Liver (tissue), 8 donors: ENCODE measurements at regions not wholly inside any gene's neighbourhood (a gene's known extent, or its start where the extent isn't known, plus 50 kb on each side); places are given as distances from the start of the nearest gene placed in this dataset.

ENCODE experiments used
- DNase-seq: peaks from one replicate; pipeline ENCODE4 v3.0.0-alpha.2; 2017; ENCODE audit warnings: low spot score
- H3K27ac ChIP-seq, 2 donors: one replicate each; pipeline ENCODE4 v1.7.0; 2013; ENCODE audit warnings: inconsistent platforms in 2 of 2, low read length in 2 of 2, control low read depth in 1 of 2, low read depth in 1 of 2, mild to moderate bottlenecking in 1 of 2
- H3K27me3 ChIP-seq, 4 donors: one replicate each; pipeline versions ENCODE4 v1.6.1 to v1.7.0; 2013; ENCODE audit warnings: low read length in 3 of 4, inconsistent platforms in 1 of 4, mild to moderate bottlenecking in 1 of 4, moderate library complexity in 1 of 4; ENCODE audit not compliant: control insufficient read depth in 4 of 4, insufficient read depth in 4 of 4
- H3K36me3 ChIP-seq, 4 donors: one replicate each; pipeline versions ENCODE4 v1.6.1 to v1.7.0; 2013; ENCODE audit warnings: low read length in 3 of 4, mild to moderate bottlenecking in 3 of 4, low read depth in 1 of 4, moderate library complexity in 1 of 4; ENCODE audit not compliant: control insufficient read depth in 4 of 4, insufficient read depth in 3 of 4
- H3K4me1 ChIP-seq, 4 donors: one replicate each; pipeline versions ENCODE4 v1.6.1 to v1.7.0; 2013; ENCODE audit warnings: low read length in 3 of 4, mild to moderate bottlenecking in 3 of 4, moderate library complexity in 1 of 4; ENCODE audit not compliant: control insufficient read depth in 4 of 4, insufficient read depth in 4 of 4
- H3K4me3 ChIP-seq, 3 donors: one replicate each; pipeline versions ENCODE4 v1.6.1 to v1.7.0; 2013; ENCODE audit warnings: low read length in 3 of 3, control low read depth in 1 of 3, low read depth in 1 of 3, mild to moderate bottlenecking in 1 of 3
- H3K9ac ChIP-seq, 2 donors: one replicate each; pipeline ENCODE4 v1.7.0; 2013; ENCODE audit warnings: low read length in 2 of 2, mild to moderate bottlenecking in 2 of 2, moderate library complexity in 2 of 2, control low read depth in 1 of 2, low read depth in 1 of 2
- H3K9me3 ChIP-seq, 4 donors: one replicate each; pipeline versions ENCODE4 v1.6.1 to v1.7.0; 2013; ENCODE audit warnings: low read length in 3 of 4; ENCODE audit not compliant: control insufficient read depth in 4 of 4
- EGR1 ChIP-seq, 2 donors: IDR thresholded peaks; 2 replicates each; pipeline ENCODE4 v1.6.1; 2016 to 2018; ENCODE audit warnings: antibody characterized with exemption in 2 of 2, low read depth in 2 of 2
- FOXA2 ChIP-seq: IDR thresholded peaks from 2 replicates; pipeline ENCODE4 v1.6.1; 2016; ENCODE audit warnings: antibody characterized with exemption
- GABPA ChIP-seq, 2 donors: IDR thresholded peaks in 1 of 2; conservative IDR thresholded peaks in 1 of 2; 2 replicates each; pipeline ENCODE4 v1.6.1; 2016; ENCODE audit warnings: antibody characterized with exemption in 2 of 2, mild to moderate bottlenecking in 1 of 2, moderate library complexity in 1 of 2
- HNF4A ChIP-seq, 2 donors: conservative IDR thresholded peaks; 2 replicates each; pipeline ENCODE4 v1.6.1; 2016; ENCODE audit warnings: antibody characterized with exemption in 2 of 2, mild to moderate bottlenecking in 2 of 2
- HNF4G ChIP-seq: IDR thresholded peaks from 2 replicates; pipeline ENCODE4 v1.6.1; 2016; ENCODE audit warnings: antibody characterized with exemption
- JUND ChIP-seq, 2 donors: IDR thresholded peaks; 2 replicates each; pipeline ENCODE4 v1.6.1; 2016; ENCODE audit warnings: antibody characterized with exemption in 2 of 2
- NR2F2 ChIP-seq: IDR thresholded peaks from 2 replicates; pipeline ENCODE4 v1.6.1; 2016; ENCODE audit warnings: antibody characterized with exemption
- REST ChIP-seq: IDR thresholded peaks from 2 replicates; pipeline ENCODE4 v1.6.1; 2016; ENCODE audit warnings: antibody characterized with exemption, mild to moderate bottlenecking
- RXRA ChIP-seq, 2 donors: IDR thresholded peaks; 2 replicates each; pipeline ENCODE4 v1.6.1; 2017 to 2018; ENCODE audit warnings: antibody characterized with exemption in 2 of 2, mild to moderate bottlenecking in 1 of 2
- SP1 ChIP-seq: IDR thresholded peaks from 2 replicates; pipeline ENCODE4 v1.6.1; 2018; ENCODE audit warnings: antibody characterized with exemption, mild to moderate bottlenecking
- TAF1 ChIP-seq: conservative IDR thresholded peaks from 2 replicates; pipeline ENCODE4 v1.6.1; 2016; ENCODE audit warnings: antibody characterized with exemption, mild to moderate bottlenecking
- YY1 ChIP-seq: IDR thresholded peaks from 2 replicates; pipeline ENCODE4 v1.6.1; 2016; ENCODE audit warnings: antibody characterized with exemption, mild to moderate bottlenecking
- ZBTB33 ChIP-seq: IDR thresholded peaks from 2 replicates; pipeline ENCODE4 v1.6.1; 2016; ENCODE audit warnings: antibody characterized with exemption
- WGBS: extraction: QIAGEN DNeasy Blood & Tissue Kit; methylation state at CpG from one replicate; pipeline ENCODE4 v1.1.7; 2013; 5-methylcytosine and 5-hydroxymethylcytosine counted together
- TF ChIP-seq, protein P1 (sequence below): IDR thresholded peaks from 2 replicates; pipeline ENCODE4 v1.6.1; 2016; ENCODE audit warnings: antibody characterized with exemption
- TF ChIP-seq, protein P2 (sequence below): IDR thresholded peaks from 2 replicates; pipeline ENCODE4 v1.6.1; 2016; ENCODE audit warnings: antibody characterized with exemption
- TF ChIP-seq, protein P3 (sequence below): fragments of 150-350 bp; IDR thresholded peaks from 2 replicates; pipeline ENCODE4 v1.5.1; 2017; ENCODE audit warnings: improper control_type of control experiment, low read depth, low read length; ENCODE audit not compliant: missing input control
- donor health status: healthy.
- donor health status: healthy.
- donor health status: healthy.
- donor health status: healthy.
- donor health status: healthy.

GRCh38 chr4:151824656-151825055, 63.8 kb upstream of the GATB start:
- Histone ChIP-seq H3K27me3 (no peaks in the 10 kb centered on the region), H3K27ac (no peak overlapping the region), H3K36me3 (no peaks in the 10 kb centered on the region), H3K9me3 (peaks cover 0 to 3% (median 0%) of the 10 kb centered on the region in 4 donors), H3K9ac (no peak overlapping the region), H3K4me3 (no peak overlapping the region), H3K4me1 (no peaks in the 10 kb centered on the region)
- DNase-seq: no peak
- WGBS: 64% methylated on average over 4 of the region's 4 CpGs
- TF ChIP-seq HNF4G (no peak), FOXA2 (no peak), HNF4A (conservative IDR thresholded peaks at IDR 0.05) (no peak), ZBTB33 (no peak), GABPA (IDR thresholded peaks at IDR 0.05 in 1 of 2, conservative IDR thresholded peaks at IDR 0.05 in 1 of 2) (no peak), RXRA (IDR thresholded peaks at IDR 0.05) (no peak), JUND (IDR thresholded peaks at IDR 0.05) (no peak), REST (no peak)
- TF ChIP-seq, protein P1, sequence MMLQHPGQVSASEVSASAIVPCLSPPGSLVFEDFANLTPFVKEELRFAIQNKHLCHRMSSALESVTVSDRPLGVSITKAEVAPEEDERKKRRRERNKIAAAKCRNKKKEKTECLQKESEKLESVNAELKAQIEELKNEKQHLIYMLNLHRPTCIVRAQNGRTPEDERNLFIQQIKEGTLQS: no peak
- TF ChIP-seq, protein P2, sequence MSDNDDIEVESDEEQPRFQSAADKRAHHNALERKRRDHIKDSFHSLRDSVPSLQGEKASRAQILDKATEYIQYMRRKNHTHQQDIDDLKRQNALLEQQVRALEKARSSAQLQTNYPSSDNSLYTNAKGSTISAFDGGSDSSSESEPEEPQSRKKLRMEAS: no peak

- no peaks in the 10 kb centered on the region for H3K27me3 ChIP-seq
- H3K36me3 ChIP-seq: no peaks in the 10 kb centered on the region
- TF ChIP-seq JUND (IDR thresholded peaks at IDR 0.05): no peak
- no peak for TF ChIP-seq HNF4A (conservative IDR thresholded peaks at IDR 0.05)
- no peak for TF ChIP-seq ZBTB33
- TF ChIP-seq GABPA (IDR thresholded peaks at IDR 0.05 in 1 of 2, conservative IDR thresholded peaks at IDR 0.05 in 1 of 2): no peak
- no peak for TF ChIP-seq TAF1
- no peak for TF ChIP-seq SP1
- TF ChIP-seq, protein P3, sequence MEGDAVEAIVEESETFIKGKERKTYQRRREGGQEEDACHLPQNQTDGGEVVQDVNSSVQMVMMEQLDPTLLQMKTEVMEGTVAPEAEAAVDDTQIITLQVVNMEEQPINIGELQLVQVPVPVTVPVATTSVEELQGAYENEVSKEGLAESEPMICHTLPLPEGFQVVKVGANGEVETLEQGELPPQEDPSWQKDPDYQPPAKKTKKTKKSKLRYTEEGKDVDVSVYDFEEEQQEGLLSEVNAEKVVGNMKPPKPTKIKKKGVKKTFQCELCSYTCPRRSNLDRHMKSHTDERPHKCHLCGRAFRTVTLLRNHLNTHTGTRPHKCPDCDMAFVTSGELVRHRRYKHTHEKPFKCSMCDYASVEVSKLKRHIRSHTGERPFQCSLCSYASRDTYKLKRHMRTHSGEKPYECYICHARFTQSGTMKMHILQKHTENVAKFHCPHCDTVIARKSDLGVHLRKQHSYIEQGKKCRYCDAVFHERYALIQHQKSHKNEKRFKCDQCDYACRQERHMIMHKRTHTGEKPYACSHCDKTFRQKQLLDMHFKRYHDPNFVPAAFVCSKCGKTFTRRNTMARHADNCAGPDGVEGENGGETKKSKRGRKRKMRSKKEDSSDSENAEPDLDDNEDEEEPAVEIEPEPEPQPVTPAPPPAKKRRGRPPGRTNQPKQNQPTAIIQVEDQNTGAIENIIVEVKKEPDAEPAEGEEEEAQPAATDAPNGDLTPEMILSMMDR: no peak
- TF ChIP-seq NR2F2: no peak
- TF ChIP-seq EGR1 (IDR thresholded peaks at IDR 0.05; ENCODE audit: low read depth in 2 of 2): no peak
- no peak for TF ChIP-seq YY1
- no peaks in the 10 kb centered on the region for H3K4me1 ChIP-seq
- H3K4me3 ChIP-seq: no peak overlapping the region
- H3K9ac ChIP-seq: no peak overlapping the region
- H3K27ac ChIP-seq: no peak overlapping the region
- no peak for DNase-seq
- peaks cover 0 to 3% (median 0%) of the 10 kb centered on the region in 4 donors for H3K9me3 ChIP-seq
Measured at GRCh38 chr4:151822331-151822730, 61.5 kb upstream of the GATB start.
